GM12878 (cell line): ENCODE measurements at regions not wholly inside any gene's neighbourhood (a gene's known extent, or its start where the extent isn't known, plus 50 kb on each side); places are given as distances from the start of the nearest gene placed in this dataset.
"Not testable (repeated sequence)": the region's sequence is repeated elsewhere in the genome, so short reads cannot be mapped to it uniquely, and the experiment has no call there.

Experiments
- ATAC-seq: fragments of 200-7000 bp; cut with Tn5 transposase; 3 replicates; pipeline ENCODE4 v1.9.1; 2020; ENCODE audit warnings: mild to moderate bottlenecking, moderate library complexity
- BruUV-seq: library from RNA; stranded (reverse); fragments of 400-500 nt; replicated peaks from 2 replicates; lab custom pipeline; 2021; lab: Mats Ljungman, UMichigan
- CTCF ChIA-PET: fragments of 300-600 bp; sonication (Branson Sonifier 250); formaldehyde crosslinking; extraction: SDS; loops from one replicate; lab custom pipeline; 2021; ENCODE audit warnings: inconsistent platforms; lab: Yijun Ruan, JAX
- POLR2A ChIA-PET: fragments of 350-600 bp; formaldehyde crosslinking; extraction: SDS; loops from one replicate; lab custom pipeline; 2021; ENCODE audit warnings: inconsistent platforms; lab: Charles Lee
- RAD21 ChIA-PET: fragments of 300-600 bp; sonication (Branson Sonifier 250); formaldehyde crosslinking; loops from one replicate; lab custom pipeline; 2023; ENCODE audit warnings: antibody characterized with exemption; ENCODE audit not compliant: unreplicated experiment; lab: Charles Lee
- SMC1A ChIA-PET: fragments of 300-600 bp; sonication (Branson Sonifier 250); formaldehyde crosslinking; loops from one replicate; lab custom pipeline; 2023; ENCODE audit not compliant: unreplicated experiment, uncharacterized antibody; lab: Charles Lee
- DNase-seq: peaks from one replicate; pipeline ENCODE4 v3.0.0-alpha.2; 2011; ENCODE audit warnings: low read depth, low spot score
- FAIRE-seq: peaks from 3 replicates; lab custom pipeline; 2011; peaks lifted over from hg19 to GRCh38; lab: Jason Lieb, UNC
- H2AFZ ChIP-seq: 2 replicates; pipeline ENCODE4 v1.6.0; 2011; ENCODE audit warnings: low read depth, low read length, control low read depth; ENCODE audit not compliant: control insufficient read depth
- H3K27ac ChIP-seq: 2 replicates; pipeline ENCODE4 v1.5.1; 2011; ENCODE audit warnings: control low read depth; ENCODE audit not compliant: control insufficient read depth, insufficient read depth
- H3K27me3 ChIP-seq, 2 experiments: replicated peaks in 1 of 2; 2 replicates each; pipeline versions ENCODE4 v1.6.0 to v1.6.1; 2011; ENCODE audit warnings: low read length in 1 of 2; ENCODE audit not compliant: control insufficient read depth in 2 of 2, insufficient read depth in 2 of 2
- H3K36me3 ChIP-seq, 2 experiments: 2 replicates each; pipeline ENCODE4 v1.5.1; 2011; ENCODE audit warnings: low read length in 1 of 2; ENCODE audit not compliant: control insufficient read depth in 2 of 2, insufficient read depth in 2 of 2
- H3K4me1 ChIP-seq: 2 replicates; pipeline ENCODE4 v1.6.1; 2011; ENCODE audit warnings: mild to moderate bottlenecking, low read length, moderate library complexity, mixed read lengths; ENCODE audit not compliant: control insufficient read depth, insufficient read depth
- H3K4me2 ChIP-seq: 2 replicates; pipeline ENCODE4 v1.6.0; 2011; ENCODE audit warnings: control low read depth; ENCODE audit not compliant: control insufficient read depth, insufficient read depth
- H3K4me3 ChIP-seq: fragments of 200-600 bp; sonication (generic); 2 replicates; pipeline ENCODE4 v1.5.1; 2016
- H3K79me2 ChIP-seq: 2 replicates; pipeline ENCODE4 v1.6.0; 2011; ENCODE audit warnings: low read length; ENCODE audit not compliant: control insufficient read depth, insufficient read depth
- H3K9ac ChIP-seq: 2 replicates; pipeline ENCODE4 v1.8.0; 2011; ENCODE audit warnings: low read length, control low read depth, mixed read lengths; ENCODE audit not compliant: control insufficient read depth, insufficient read depth
- H3K9me3 ChIP-seq: replicated peaks from 3 replicates; pipeline ENCODE4 v1.5.1; 2011; ENCODE audit warnings: mild to moderate bottlenecking, low read length; ENCODE audit not compliant: control insufficient read depth, insufficient read depth
- H4K20me1 ChIP-seq: 2 replicates; pipeline ENCODE4 v1.6.0; 2011; ENCODE audit not compliant: control insufficient read depth, insufficient read depth
- DPF2 ChIP-seq: fragments of 450-650 bp; IDR thresholded peaks from 2 replicates; pipeline ENCODE4 v1.6.1; 2017; ENCODE audit warnings: mild to moderate bottlenecking
- KAT2A ChIP-seq: conservative IDR thresholded peaks from 2 replicates; pipeline ENCODE4 v1.6.1; 2011; ENCODE audit warnings: low read depth, low read length; ENCODE audit not compliant: control insufficient read depth
- MXI1 ChIP-seq: fragments of 150-350 bp; IDR thresholded peaks from 2 replicates; pipeline ENCODE4 v1.6.1; 2011; ENCODE audit warnings: low read depth, mild to moderate bottlenecking, inconsistent platforms, low read length, improper control_type of control experiment
- NR2C2 ChIP-seq: IDR thresholded peaks from 2 replicates; pipeline ENCODE4 v1.6.1; 2011; ENCODE audit warnings: borderline replicate concordance, low read depth; ENCODE audit not compliant: control insufficient read depth, insufficient read length
- RB1 ChIP-seq: fragments of 450-650 bp; formaldehyde crosslinking; IDR thresholded peaks from 2 replicates; pipeline ENCODE4 v1.6.1; 2017; ENCODE audit warnings: mild to moderate bottlenecking, borderline replicate concordance
- SMARCA5 ChIP-seq: fragments of 450-650 bp; IDR thresholded peaks from 2 replicates; pipeline ENCODE4 v1.6.1; 2017; ENCODE audit warnings: mild to moderate bottlenecking
- STAT1 ChIP-seq: fragments of 450-650 bp; conservative IDR thresholded peaks from 2 replicates; pipeline ENCODE4 v1.6.1; 2014; ENCODE audit warnings: antibody characterized with exemption, mild to moderate bottlenecking
- TARDBP ChIP-seq: IDR thresholded peaks from 2 replicates; pipeline ENCODE4 v1.6.1; 2016; ENCODE audit warnings: borderline replicate concordance
- TBL1XR1 ChIP-seq: IDR thresholded peaks from 2 replicates; pipeline ENCODE4 v1.6.1; 2012; ENCODE audit warnings: low read depth, low read length, improper control_type of control experiment
- TCF12 ChIP-seq: IDR thresholded peaks from 2 replicates; pipeline ENCODE4 v1.6.1; 2011; ENCODE audit warnings: low read depth, mild to moderate bottlenecking, low read length
- ZBTB11 ChIP-seq: fragments of 450-650 bp; formaldehyde crosslinking; IDR thresholded peaks from 2 replicates; pipeline ENCODE4 v1.5.0; 2022; ENCODE audit warnings: mild to moderate bottlenecking, missing genetic modification characterization
- WGBS: methylation state at CpG from one replicate; pipeline ENCODE4 v1.1.6; 2016; ENCODE audit warnings: low lambda C conversion rate; ENCODE audit not compliant: insufficient replicate concordance, insufficient coverage; ENCODE audit errors: missing lambda C conversion rate; 5-methylcytosine and 5-hydroxymethylcytosine counted together
- in situ Hi-C: fragments of 300-500 bp; cut with MboI; formaldehyde crosslinking; loops from 9 replicates; pipeline ENCODE4 v1.14.3; 2018; ENCODE audit warnings: mixed read lengths
- intact Hi-C: fragments of 100-400 bp; cut with micrococcal nuclease; formaldehyde crosslinking; loops from one replicate; pipeline ENCODE4 v1.14.2; 2022; ENCODE audit not compliant: unreplicated experiment
- TF ChIP-seq, protein P1 (sequence below): fragments of 450-650 bp; IDR thresholded peaks from 2 replicates; pipeline ENCODE4 v1.6.1; 2017; ENCODE audit warnings: mild to moderate bottlenecking, moderate library complexity

GRCh38 chr6:144495076-144495475, 209.9 kb downstream of the UTRN start:
- FAIRE-seq, H3K9ac ChIP-seq, H3K79me2 ChIP-seq, H3K9me3 ChIP-seq, H3K4me2 ChIP-seq, BruUV-seq, CTCF ChIA-PET, DNase-seq, H4K20me1 ChIP-seq, POLR2A ChIA-PET, RAD21 ChIA-PET, intact Hi-C loops, ATAC-seq, H3K27me3 ChIP-seq, H3K4me1 ChIP-seq, H3K27ac ChIP-seq, H2AFZ ChIP-seq, H3K4me3 ChIP-seq, in situ Hi-C loops: not testable (repeated sequence)
- peaks cover 3 to 20% of the 10 kb centered on the region in 2 experiments for H3K36me3 ChIP-seq
- WGBS = 97% methylated on average over 22 of the region's 22 CpGs
- SMC1A ChIA-PET = interaction anchor here (1.4 kb wide), 1 partner anchor 13 kb away, joined by 4 read pairs; no protein-coding TSS in a partner anchor

DNA sequence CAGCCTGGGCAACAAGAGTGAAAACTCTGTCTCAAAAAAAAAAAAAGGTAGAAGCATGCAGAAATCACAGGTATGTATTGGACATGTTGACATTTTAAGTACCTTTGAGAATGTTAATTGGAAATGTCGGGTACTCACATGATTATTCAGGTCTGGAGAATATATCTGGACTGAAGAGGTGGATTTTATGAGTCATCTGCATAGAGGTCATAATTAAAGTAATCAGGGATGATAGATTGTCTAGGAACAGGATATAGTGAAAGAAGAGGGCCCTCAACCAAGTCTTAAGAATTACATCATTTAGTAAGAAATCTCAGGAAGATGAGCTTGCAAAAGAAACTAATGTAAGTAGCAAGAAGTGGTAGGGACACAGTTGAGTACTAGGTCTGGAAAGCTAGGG, 212.5 kb downstream of the UTRN start:
- Histone ChIP-seq H3K36me3 (peaks cover 0 to 17% of the 10 kb centered on the region in 2 experiments; a peak in 3 of 4 replicates), H3K4me2 (no peak overlapping the region), H3K27me3 (no peaks in the 10 kb centered on the region), H4K20me1 (no peaks in the 10 kb centered on the region), H3K9ac (no peak overlapping the region), H3K27ac (no peak overlapping the region), H2AFZ (no peak overlapping the region), H3K4me1 (no peaks in the 10 kb centered on the region), H3K9me3 (no peaks in the 10 kb centered on the region; the same call in 1 of the 3 replicates), H3K4me3 (no peak overlapping the region), H3K79me2 (no peaks in the 10 kb centered on the region)
- intact Hi-C loops = no loop called here
- ChIA-PET POLR2A (no interaction called here), CTCF (no interaction called here), RAD21 (no interaction called here), SMC1A (no interaction called here)
- BruUV-seq = no TSS peak
- no peak for DNase-seq
- no peak for ATAC-seq
- in situ Hi-C loops = no loop called here
- FAIRE-seq = no peak
- 100% methylated on average over 1 of the region's 1 CpG for WGBS
- TF ChIP-seq ZBTB11 (CRISPR knock-in tag) (no peak), SMARCA5 (no peak), RB1 (no peak), DPF2 (no peak), MXI1 (no peak), TBL1XR1 (no peak), KAT2A (no peak), TARDBP (no peak), STAT1 (no peak), TCF12 (no peak), NR2C2 (no peak)
- TF ChIP-seq, protein P1, sequence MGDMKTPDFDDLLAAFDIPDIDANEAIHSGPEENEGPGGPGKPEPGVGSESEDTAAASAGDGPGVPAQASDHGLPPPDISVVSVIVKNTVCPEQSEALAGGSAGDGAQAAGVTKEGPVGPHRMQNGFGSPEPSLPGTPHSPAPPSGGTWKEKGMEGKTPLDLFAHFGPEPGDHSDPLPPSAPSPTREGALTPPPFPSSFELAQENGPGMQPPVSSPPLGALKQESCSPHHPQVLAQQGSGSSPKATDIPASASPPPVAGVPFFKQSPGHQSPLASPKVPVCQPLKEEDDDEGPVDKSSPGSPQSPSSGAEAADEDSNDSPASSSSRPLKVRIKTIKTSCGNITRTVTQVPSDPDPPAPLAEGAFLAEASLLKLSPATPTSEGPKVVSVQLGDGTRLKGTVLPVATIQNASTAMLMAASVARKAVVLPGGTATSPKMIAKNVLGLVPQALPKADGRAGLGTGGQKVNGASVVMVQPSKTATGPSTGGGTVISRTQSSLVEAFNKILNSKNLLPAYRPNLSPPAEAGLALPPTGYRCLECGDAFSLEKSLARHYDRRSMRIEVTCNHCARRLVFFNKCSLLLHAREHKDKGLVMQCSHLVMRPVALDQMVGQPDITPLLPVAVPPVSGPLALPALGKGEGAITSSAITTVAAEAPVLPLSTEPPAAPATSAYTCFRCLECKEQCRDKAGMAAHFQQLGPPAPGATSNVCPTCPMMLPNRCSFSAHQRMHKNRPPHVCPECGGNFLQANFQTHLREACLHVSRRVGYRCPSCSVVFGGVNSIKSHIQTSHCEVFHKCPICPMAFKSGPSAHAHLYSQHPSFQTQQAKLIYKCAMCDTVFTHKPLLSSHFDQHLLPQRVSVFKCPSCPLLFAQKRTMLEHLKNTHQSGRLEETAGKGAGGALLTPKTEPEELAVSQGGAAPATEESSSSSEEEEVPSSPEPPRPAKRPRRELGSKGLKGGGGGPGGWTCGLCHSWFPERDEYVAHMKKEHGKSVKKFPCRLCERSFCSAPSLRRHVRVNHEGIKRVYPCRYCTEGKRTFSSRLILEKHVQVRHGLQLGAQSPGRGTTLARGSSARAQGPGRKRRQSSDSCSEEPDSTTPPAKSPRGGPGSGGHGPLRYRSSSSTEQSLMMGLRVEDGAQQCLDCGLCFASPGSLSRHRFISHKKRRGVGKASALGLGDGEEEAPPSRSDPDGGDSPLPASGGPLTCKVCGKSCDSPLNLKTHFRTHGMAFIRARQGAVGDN = no peak
